Epithelial cell of esophagus (primary cell): ENCODE measurements at regions not wholly inside any gene's neighbourhood (a gene's known extent, or its start where the extent isn't known, plus 50 kb on each side); places are given as distances from the start of the nearest gene placed in this dataset.
A peak's percentile ranks its signal among the peaks of the same experiment; 100 is the strongest.

ENCODE experiments used
- DNase-seq: peaks from one replicate; pipeline ENCODE4 v3.0.0; 2010; ENCODE audit warnings: low read depth
- H3K4me3 ChIP-seq: 2 replicates; pipeline ENCODE4 v1.5.1; 2011; ENCODE audit warnings: mild to moderate bottlenecking, low read length, control low read depth
- CTCF ChIP-seq: IDR thresholded peaks from 2 replicates; pipeline ENCODE4 v1.5.1; 2011; ENCODE audit warnings: low read depth, mild to moderate bottlenecking, low read length, control low read depth, inconsistent platforms; ENCODE audit not compliant: insufficient read depth; ENCODE audit errors: missing control alignments

- no peak for TF ChIP-seq CTCF
- DNase-seq = peak; percentile 43
- no peak overlapping the region for H3K4me3 ChIP-seq
Observed at GRCh38 chr13:34364633-34365032, 546.7 kb downstream of the RFC3 start.

- DNase-seq = no peak
- no peak overlapping the region for H3K4me3 ChIP-seq
- no peak for TF ChIP-seq CTCF
Observed at GRCh38 chr13:34369931-34370330, 552.0 kb downstream of the RFC3 start.

- no peak overlapping the region for H3K4me3 ChIP-seq
- TF ChIP-seq CTCF = no peak
- no peak for DNase-seq
Observed at GRCh38 chr13:34371108-34371507, 553.2 kb downstream of the RFC3 start.

- DNase-seq = no peak
- no peak for TF ChIP-seq CTCF
- H3K4me3 ChIP-seq = no peak overlapping the region
Observed at GRCh38 chr13:34371645-34372395, 553.9 kb downstream of the RFC3 start.

- DNase-seq = no peak
- TF ChIP-seq CTCF = no peak
- H3K4me3 ChIP-seq = no peak overlapping the region
Observed at GRCh38 chr13:34372581-34372980, 554.6 kb downstream of the RFC3 start.

- no peak for DNase-seq
- TF ChIP-seq CTCF = no peak
- no peak overlapping the region for H3K4me3 ChIP-seq
Observed at GRCh38 chr13:34376483-34376882, 558.5 kb downstream of the RFC3 start.

- no peak for DNase-seq
- TF ChIP-seq CTCF = no peak
- H3K4me3 ChIP-seq = no peak overlapping the region
Observed at GRCh38 chr13:34381228-34381627, 560.8 kb upstream of the NBEA start.
